ENCODE measurements at regions not wholly inside any gene's neighbourhood (a gene's known extent, or its start where the extent isn't known, plus 50 kb on each side); places are given as distances from the start of the nearest gene placed in this dataset.

GRCh38 chr15:26449291-26449690, 323.6 kb downstream of the GABRB3 start:
- ATAC-seq = no peak
- Histone ChIP-seq H3K27me3 (ENCODE audit: control insufficient read depth, insufficient read depth, low read length) (no peaks in the 10 kb centered on the region), H3K27ac (ENCODE audit: low read length) (no peak overlapping the region), H3K4me3 (ENCODE audit: low read length) (no peak overlapping the region), H3K4me1 (ENCODE audit: control insufficient read depth, insufficient read depth, low read length) (no peaks in the 10 kb centered on the region), H3K9me3 (ENCODE audit: control insufficient read depth, insufficient read depth, low read length) (peaks cover 4% of the 10 kb centered on the region), H3K36me3 (ENCODE audit: control insufficient read depth, insufficient read depth, low read length) (no peaks in the 10 kb centered on the region)
- Mint-ChIP-seq H3K4me1 (no peaks in the 10 kb centered on the region), H3K27ac (no peak overlapping the region), H3K4me3 (no peak overlapping the region), H3K36me3 (no peaks in the 10 kb centered on the region), H3K27me3 (ENCODE audit: low read depth in 2 of 2) (no peaks in the 10 kb centered on the region), H3K9me3 (peaks cover 10 to 20% of the 10 kb centered on the region in 2 donors)
- intact Hi-C loops (cut with micrococcal nuclease) = no loop called here
- TF ChIP-seq CTCF (IDR thresholded peaks at IDR 0.05) = no peak
- WGBS (ENCODE audit: insufficient coverage) = 67% methylated on average over 7 of the region's 7 CpGs
- no peak for DNase-seq

- H3K27ac Mint-ChIP-seq = no peak overlapping the region
- Histone ChIP-seq H3K4me3 (ENCODE audit: low read length) (no peak overlapping the region), H3K4me1 (ENCODE audit: control insufficient read depth, insufficient read depth, low read length) (no peaks in the 10 kb centered on the region), H3K27me3 (ENCODE audit: control insufficient read depth, insufficient read depth, low read length) (no peaks in the 10 kb centered on the region), H3K36me3 (ENCODE audit: control insufficient read depth, insufficient read depth, low read length) (no peaks in the 10 kb centered on the region), H3K27ac (ENCODE audit: low read length) (no peak overlapping the region), H3K9me3 (ENCODE audit: control insufficient read depth, insufficient read depth, low read length) (peaks cover 13% of the 10 kb centered on the region)
- H3K9me3 Mint-ChIP-seq = peaks cover 8 to 15% of the 10 kb centered on the region in 2 donors
- WGBS (ENCODE audit: insufficient coverage) = 82% methylated on average over 4 of the region's 4 CpGs
- no peak for TF ChIP-seq CTCF (IDR thresholded peaks at IDR 0.05)
- H3K4me1 Mint-ChIP-seq = no peaks in the 10 kb centered on the region
- no peak overlapping the region for H3K4me3 Mint-ChIP-seq
- ATAC-seq = no peak
- intact Hi-C loops (cut with micrococcal nuclease) = no loop called here
- no peaks in the 10 kb centered on the region for H3K36me3 Mint-ChIP-seq
- no peaks in the 10 kb centered on the region for H3K27me3 Mint-ChIP-seq (ENCODE audit: low read depth in 2 of 2)
- DNase-seq = no peak
These were observed 329.5 kb downstream of the GABRB3 start for GRCh38 chr15:26443321-26443720.

- H3K27me3 Mint-ChIP-seq (ENCODE audit: low read depth in 2 of 2) = no peaks in the 10 kb centered on the region
- ATAC-seq (no peak), DNase-seq (no peak)
- H3K27ac Mint-ChIP-seq = no peak overlapping the region
- no peak overlapping the region for H3K4me3 Mint-ChIP-seq
- intact Hi-C loops (cut with micrococcal nuclease) = no loop called here
- WGBS (ENCODE audit: insufficient coverage) = 86% methylated on average over 5 of the region's 5 CpGs
- Histone ChIP-seq H3K4me3 (ENCODE audit: low read length) (no peak overlapping the region), H3K36me3 (ENCODE audit: control insufficient read depth, insufficient read depth, low read length) (no peaks in the 10 kb centered on the region), H3K4me1 (ENCODE audit: control insufficient read depth, insufficient read depth, low read length) (no peaks in the 10 kb centered on the region), H3K27ac (ENCODE audit: low read length) (no peak overlapping the region), H3K27me3 (ENCODE audit: control insufficient read depth, insufficient read depth, low read length) (no peaks in the 10 kb centered on the region), H3K9me3 (ENCODE audit: control insufficient read depth, insufficient read depth, low read length) (peaks cover 15% of the 10 kb centered on the region)
- peaks cover 8 to 17% of the 10 kb centered on the region in 2 donors for H3K9me3 Mint-ChIP-seq
- H3K36me3 Mint-ChIP-seq = no peaks in the 10 kb centered on the region
- no peaks in the 10 kb centered on the region for H3K4me1 Mint-ChIP-seq
- no peak for TF ChIP-seq CTCF (IDR thresholded peaks at IDR 0.05)
These were observed 330.2 kb downstream of the GABRB3 start for GRCh38 chr15:26442680-26443079.

- H3K4me3 ChIP-seq (ENCODE audit: low read length) = no peak overlapping the region
- H3K4me1 ChIP-seq (ENCODE audit: control insufficient read depth, insufficient read depth, low read length) = no peaks in the 10 kb centered on the region
- no peaks in the 10 kb centered on the region for H3K27me3 Mint-ChIP-seq (ENCODE audit: low read depth in 2 of 2)
- no peak overlapping the region for H3K27ac ChIP-seq (ENCODE audit: low read length)
- no peaks in the 10 kb centered on the region for H3K36me3 ChIP-seq (ENCODE audit: control insufficient read depth, insufficient read depth, low read length)
- intact Hi-C loops (cut with micrococcal nuclease) = no loop called here
- DNase-seq (no peak), ATAC-seq (no peak)
- no peak overlapping the region for H3K4me3 Mint-ChIP-seq
- TF ChIP-seq CTCF (IDR thresholded peaks at IDR 0.05) = no peak
- no peaks in the 10 kb centered on the region for H3K4me1 Mint-ChIP-seq
- H3K27me3 ChIP-seq (ENCODE audit: control insufficient read depth, insufficient read depth, low read length) = no peaks in the 10 kb centered on the region
- WGBS (ENCODE audit: insufficient coverage) = 69% methylated on average over 3 of the region's 3 CpGs
- H3K27ac Mint-ChIP-seq = no peak overlapping the region
- no peaks in the 10 kb centered on the region for H3K36me3 Mint-ChIP-seq
- H3K9me3 Mint-ChIP-seq = peaks cover 9 to 19% of the 10 kb centered on the region in 2 donors
- H3K9me3 ChIP-seq (ENCODE audit: control insufficient read depth, insufficient read depth, low read length) = peaks cover 15% of the 10 kb centered on the region
These were observed 333.2 kb downstream of the GABRB3 start for GRCh38 chr15:26439681-26440080.

All from natural killer cell (primary cell).